ENCODE measurements at regions not wholly inside any gene's neighbourhood (a gene's known extent, or its start where the extent isn't known, plus 50 kb on each side); places are given as distances from the start of the nearest gene placed in this dataset.

DNA sequence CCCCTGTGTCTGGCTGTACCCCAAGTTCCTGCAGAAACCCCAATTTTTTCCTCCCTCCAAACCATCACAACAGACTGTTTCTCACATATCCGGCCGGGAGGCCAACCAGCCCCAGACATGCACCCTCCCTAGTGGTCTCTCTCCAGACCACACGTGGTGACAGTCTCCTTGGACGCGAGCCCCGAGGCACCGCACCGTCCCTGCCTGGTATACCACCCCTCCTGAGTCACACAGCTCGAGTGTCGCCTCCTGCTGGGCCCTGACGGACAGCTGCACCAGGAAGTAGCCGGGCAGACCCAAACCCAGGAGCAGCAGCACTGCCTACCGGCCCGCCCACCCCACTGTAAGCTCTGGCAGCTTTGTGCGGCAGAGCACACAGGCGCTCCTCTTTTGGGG lies 97.4 kb downstream of the RFLNA start:
- peak; percentile 39 for DNase-seq (ENCODE audit: low read depth)
- TF ChIP-seq, protein P1, sequence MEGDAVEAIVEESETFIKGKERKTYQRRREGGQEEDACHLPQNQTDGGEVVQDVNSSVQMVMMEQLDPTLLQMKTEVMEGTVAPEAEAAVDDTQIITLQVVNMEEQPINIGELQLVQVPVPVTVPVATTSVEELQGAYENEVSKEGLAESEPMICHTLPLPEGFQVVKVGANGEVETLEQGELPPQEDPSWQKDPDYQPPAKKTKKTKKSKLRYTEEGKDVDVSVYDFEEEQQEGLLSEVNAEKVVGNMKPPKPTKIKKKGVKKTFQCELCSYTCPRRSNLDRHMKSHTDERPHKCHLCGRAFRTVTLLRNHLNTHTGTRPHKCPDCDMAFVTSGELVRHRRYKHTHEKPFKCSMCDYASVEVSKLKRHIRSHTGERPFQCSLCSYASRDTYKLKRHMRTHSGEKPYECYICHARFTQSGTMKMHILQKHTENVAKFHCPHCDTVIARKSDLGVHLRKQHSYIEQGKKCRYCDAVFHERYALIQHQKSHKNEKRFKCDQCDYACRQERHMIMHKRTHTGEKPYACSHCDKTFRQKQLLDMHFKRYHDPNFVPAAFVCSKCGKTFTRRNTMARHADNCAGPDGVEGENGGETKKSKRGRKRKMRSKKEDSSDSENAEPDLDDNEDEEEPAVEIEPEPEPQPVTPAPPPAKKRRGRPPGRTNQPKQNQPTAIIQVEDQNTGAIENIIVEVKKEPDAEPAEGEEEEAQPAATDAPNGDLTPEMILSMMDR (IDR thresholded peaks at IDR 0.05; ENCODE audit: low read length, missing control alignments) = peak; percentile 20
- H3K4me3 ChIP-seq (replicated peaks; ENCODE audit: low read depth, low read length) = no peak overlapping the region

DNA sequence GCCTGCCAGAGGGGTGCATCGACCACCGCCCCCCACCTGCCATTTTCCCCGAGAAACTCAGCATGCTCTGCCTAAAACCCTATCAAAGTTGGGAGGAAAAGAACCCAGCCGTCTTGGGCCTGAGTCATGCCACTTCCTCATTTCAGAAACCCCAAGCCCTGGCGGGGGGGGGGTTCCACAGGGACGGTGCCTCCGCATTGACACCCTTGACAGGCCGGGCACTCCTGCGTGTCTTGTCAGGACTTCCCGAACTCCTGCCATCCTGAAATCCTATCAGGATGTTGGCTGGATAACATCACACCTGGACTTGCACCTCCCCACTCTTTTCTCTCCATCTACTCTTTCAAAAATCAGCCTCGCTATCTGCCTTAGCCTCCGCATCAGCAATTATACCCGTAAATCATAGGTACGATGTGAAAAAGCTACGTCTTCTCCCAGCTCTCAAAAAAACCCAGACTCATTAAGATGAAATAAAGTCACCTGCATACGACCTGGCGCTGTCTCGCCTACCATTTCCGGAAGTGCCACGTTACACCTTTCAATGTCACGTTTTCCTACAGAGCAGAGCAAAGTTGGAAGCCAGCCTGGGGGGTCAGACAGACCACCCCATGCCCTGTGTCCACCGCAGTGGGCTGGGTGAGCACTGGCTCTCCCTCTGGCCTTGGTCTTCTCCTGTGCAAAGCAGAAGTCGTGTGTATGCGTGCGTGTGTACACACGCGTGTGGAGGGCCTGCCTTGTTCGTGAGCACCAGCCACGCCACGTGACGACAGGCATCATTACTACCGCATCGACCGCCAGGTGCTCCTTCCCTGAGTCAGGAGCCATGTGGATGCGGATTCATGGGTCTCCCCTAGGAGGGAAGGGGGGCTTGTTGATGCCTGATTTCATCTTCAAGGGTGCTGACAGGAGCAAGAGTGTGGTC lies 96.7 kb downstream of the RFLNA start:
- H3K4me3 ChIP-seq (replicated peaks; ENCODE audit: low read depth, low read length) = no peak overlapping the region
- TF ChIP-seq, protein P1 (IDR thresholded peaks at IDR 0.05; ENCODE audit: low read length, missing control alignments) = no peak
- no peak for DNase-seq (ENCODE audit: low read depth)

DNA sequence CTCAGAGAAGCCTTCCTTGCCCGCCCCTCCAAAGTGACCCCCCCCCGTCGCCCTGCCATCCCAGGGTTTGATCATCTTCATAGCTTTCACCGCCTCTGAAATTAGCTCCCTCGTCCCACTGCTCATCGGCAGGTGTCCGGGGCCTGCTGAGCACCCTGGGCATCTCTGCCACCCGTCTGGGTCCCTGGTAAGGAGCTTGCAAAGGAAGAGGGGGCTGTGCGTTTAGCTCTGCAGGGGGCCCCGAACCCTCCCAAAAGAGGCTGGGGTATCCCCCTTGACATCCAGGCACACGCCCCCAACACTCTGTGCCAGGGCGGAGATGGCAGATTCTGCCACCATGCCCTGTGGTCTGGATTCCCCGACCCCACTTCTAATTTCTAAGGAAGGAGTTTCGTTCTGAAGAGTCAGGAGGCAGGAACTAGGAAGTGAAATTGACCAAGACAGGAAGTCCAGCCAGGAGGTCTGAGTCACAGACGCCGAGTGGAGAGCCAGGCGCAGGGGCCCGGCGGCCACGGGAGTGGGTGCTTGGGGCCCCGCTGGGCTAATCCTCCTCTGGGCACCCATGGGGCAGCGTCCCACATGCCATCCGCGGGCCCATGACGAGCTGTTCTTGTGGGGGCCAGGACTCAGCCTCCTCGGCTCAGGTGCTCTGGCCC lies 95.7 kb downstream of the RFLNA start:
- TF ChIP-seq, protein P1 (IDR thresholded peaks at IDR 0.05; ENCODE audit: low read length, missing control alignments) = no peak
- peak; percentile 81 for DNase-seq (ENCODE audit: low read depth)
- H3K4me3 ChIP-seq (replicated peaks; ENCODE audit: low read depth, low read length) = no peak overlapping the region

DNA sequence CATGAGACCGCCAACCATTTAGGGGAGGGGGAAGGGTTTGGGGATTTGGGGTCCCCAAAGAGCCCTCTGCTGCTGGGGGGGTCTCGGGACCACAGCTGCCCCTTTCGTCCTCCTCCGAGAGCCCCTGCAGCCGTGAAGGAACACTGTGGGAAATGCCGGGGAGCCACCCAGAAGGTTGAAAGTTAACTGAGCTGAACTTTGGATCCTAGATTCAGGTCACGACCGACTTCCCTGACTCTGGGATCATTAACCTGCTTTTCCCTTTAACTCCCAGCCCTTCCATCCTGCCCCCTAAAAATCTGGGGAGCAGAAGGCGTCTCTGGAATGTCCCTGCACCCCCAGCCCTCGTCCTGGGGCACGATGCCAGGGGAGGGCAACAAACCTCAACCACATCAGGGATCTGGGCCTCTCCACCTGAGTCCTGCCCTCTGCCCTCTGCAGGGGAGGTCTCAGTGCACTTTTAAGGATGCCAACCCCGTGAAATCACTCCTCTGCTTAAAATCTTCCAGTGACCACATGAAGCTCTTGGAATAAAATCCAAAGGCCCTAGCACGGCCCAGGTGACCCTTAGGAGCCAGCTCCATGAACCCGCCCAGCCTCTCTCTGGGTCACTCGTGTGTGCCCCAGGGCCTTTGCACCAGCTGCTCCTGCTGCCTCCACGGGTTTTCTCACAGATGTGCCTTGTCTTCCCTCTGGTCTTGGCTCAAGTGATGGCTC lies 95.0 kb downstream of the RFLNA start:
- no peak for DNase-seq (ENCODE audit: low read depth)
- TF ChIP-seq, protein P1 (IDR thresholded peaks at IDR 0.05; ENCODE audit: low read length, missing control alignments) = no peak
- no peak overlapping the region for H3K4me3 ChIP-seq (replicated peaks; ENCODE audit: low read depth, low read length)

DNA sequence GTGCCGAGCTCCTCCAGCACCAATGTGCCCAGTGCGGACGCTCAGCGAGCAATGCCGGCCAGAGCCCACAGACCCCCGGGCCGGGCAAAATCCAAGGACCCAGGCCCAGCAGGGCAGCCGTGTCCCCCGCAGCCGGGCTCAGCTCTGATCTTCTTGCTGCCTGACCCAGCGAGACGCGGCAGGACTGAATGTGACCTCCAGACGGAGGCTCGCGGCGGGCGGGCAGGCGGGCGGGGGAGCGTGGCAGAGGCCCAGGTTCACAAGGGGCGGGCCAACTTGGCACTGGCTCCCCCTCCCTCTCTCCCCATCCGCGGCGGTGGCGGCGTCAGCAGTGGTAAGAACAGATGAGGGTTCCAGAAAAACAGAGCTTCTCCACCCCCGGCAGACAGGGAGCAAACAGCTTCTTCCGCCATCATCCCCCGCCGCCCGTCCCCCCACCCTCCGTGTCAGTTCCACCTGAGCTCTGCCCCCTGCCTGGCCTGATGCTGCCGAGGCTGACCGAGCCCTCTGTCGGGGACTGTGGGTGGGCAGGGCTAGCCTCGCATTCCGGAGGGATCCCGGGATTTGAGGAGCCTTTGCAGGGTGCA lies 94.3 kb downstream of the RFLNA start:
- peak overlapping the region; percentile 66 for H3K4me3 ChIP-seq (replicated peaks; ENCODE audit: low read depth, low read length)
- DNase-seq (ENCODE audit: low read depth) = peak; percentile 85
- TF ChIP-seq, protein P1 (IDR thresholded peaks at IDR 0.05; ENCODE audit: low read length, missing control alignments) = no peak

DNA sequence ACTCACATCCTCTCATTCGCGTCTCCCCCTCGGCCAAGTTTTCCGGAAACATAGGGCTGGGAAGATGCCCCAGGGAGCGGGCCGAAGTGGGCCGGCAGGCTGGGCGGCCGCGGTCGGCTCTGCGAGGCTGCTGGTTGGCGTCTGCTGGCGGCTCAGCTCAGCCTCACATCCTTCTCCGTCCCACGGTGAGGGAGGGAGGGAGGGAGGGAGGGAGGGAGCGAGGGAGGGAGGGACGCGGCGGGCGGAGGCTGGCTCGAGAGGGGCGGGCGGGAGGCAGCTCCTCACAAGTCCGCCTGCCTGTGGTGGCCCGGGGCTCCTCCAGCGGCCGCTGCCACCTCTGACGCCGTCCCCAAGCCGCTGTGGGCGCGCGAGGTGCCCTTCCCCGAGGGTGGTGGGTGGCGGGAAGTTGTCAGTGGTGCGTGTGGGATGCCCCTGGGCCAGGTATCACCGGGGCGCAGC lies 93.8 kb downstream of the RFLNA start:
- DNase-seq (ENCODE audit: low read depth) = peak; percentile 90
- H3K4me3 ChIP-seq (replicated peaks; ENCODE audit: low read depth, low read length) = peak overlapping the region; percentile 66
- TF ChIP-seq, protein P1 (IDR thresholded peaks at IDR 0.05; ENCODE audit: low read length, missing control alignments) = no peak

All from fibroblast of pulmonary artery (primary cell).